ENCODE measurements at regions not wholly inside any gene's neighbourhood (a gene's known extent, or its start where the extent isn't known, plus 50 kb on each side); places are given as distances from the start of the nearest gene placed in this dataset.

DNA sequence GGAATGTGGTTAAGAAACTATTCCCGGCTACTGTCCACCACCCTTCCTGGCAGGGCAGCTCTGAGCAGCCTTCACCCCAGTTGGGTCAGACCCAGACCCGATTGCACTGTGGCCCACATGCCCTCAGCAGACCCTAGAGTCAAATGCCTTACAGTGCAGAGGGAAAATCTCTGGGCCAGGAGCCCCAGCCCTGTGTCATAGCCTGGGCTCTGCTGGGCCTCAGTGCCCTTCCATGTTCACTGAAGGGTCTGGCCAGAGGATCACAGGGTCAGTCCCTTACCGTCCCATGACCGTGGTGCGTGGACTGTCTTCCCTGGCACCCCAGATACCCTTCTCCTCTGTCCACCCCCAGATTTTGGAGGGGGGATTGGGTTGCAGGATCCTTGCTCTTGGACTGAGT lies 73.5 kb upstream of the COL5A1 start:
- TF ChIP-seq CTCF (IDR thresholded peaks at IDR 0.05): no peak
- TF ChIP-seq POLR2AphosphoS5 (IDR thresholded peaks at IDR 0.05; ENCODE audit: insufficient read depth in 1 of 2, low read depth in 1 of 2): no peak
- TF ChIP-seq POLR2A (IDR thresholded peaks at IDR 0.05): no peak

Measured in vagina (tissue), 2 donors.